Neural cell (in vitro differentiated cells): ENCODE measurements at regions not wholly inside any gene's neighbourhood (a gene's known extent, or its start where the extent isn't known, plus 50 kb on each side); places are given as distances from the start of the nearest gene placed in this dataset.

ENCODE experiments used
- CTCF ChIP-seq: fragments of 450-650 bp; IDR thresholded peaks from 2 replicates; pipeline ENCODE4 v1.5.1; 2014; ENCODE audit warnings: antibody characterized with exemption, mild to moderate bottlenecking, moderate library complexity; ENCODE audit not compliant: poor library complexity, severe bottlenecking
- POLR2AphosphoS5 ChIP-seq: IDR thresholded peaks from 2 replicates; pipeline ENCODE4 v1.6.1; 2012

- no peak for TF ChIP-seq CTCF
- no peak for TF ChIP-seq POLR2AphosphoS5
These were observed 101.8 kb upstream of the ELMO1 start for GRCh38 chr7:37550426-37550825.
